MM.1S (cell line): ENCODE measurements at regions not wholly inside any gene's neighbourhood (a gene's known extent, or its start where the extent isn't known, plus 50 kb on each side); places are given as distances from the start of the nearest gene placed in this dataset.

Source experiments
- CTCF ChIP-seq: fragments of 300-600 bp; sonication (generic); IDR thresholded peaks from 2 replicates; pipeline ENCODE4 v1.5.1; 2016; ENCODE audit warnings: antibody characterized with exemption, low read length, mixed read lengths
- EZH2phosphoT487 ChIP-seq: fragments of 300-600 bp; sonication (generic); IDR thresholded peaks from 2 replicates; pipeline ENCODE4 v1.6.1; 2018; ENCODE audit warnings: antibody characterized with exemption, low read length

DNA sequence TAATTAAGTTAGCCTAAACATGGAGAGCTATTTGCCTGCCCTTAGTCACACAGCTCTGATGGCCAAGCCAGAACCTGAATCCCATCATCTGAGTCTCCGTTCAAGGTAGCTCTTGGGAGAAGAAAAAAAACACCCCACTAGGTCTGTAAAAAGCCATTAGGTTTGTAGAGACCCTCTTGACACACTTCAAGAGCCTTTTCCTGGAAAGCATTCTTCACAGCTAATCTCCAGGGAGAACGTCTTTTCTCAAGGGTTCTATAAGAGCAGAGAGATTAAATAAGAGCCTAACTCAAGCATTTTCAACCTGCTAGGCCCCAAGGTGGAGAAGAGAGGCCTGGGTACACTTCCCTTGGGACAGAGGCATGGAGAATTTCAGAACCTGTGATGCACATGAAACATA is 61.6 kb upstream of the NAV2 start:
- no peak for TF ChIP-seq CTCF
- TF ChIP-seq EZH2phosphoT487, result no peak
